Hepatic stellate cell (primary cell): ENCODE measurements at regions not wholly inside any gene's neighbourhood (a gene's known extent, or its start where the extent isn't known, plus 50 kb on each side); places are given as distances from the start of the nearest gene placed in this dataset.

Experiments used
- DNase-seq: peaks from one replicate; pipeline ENCODE4 v3.0.0; 2011; ENCODE audit warnings: low spot score

DNA sequence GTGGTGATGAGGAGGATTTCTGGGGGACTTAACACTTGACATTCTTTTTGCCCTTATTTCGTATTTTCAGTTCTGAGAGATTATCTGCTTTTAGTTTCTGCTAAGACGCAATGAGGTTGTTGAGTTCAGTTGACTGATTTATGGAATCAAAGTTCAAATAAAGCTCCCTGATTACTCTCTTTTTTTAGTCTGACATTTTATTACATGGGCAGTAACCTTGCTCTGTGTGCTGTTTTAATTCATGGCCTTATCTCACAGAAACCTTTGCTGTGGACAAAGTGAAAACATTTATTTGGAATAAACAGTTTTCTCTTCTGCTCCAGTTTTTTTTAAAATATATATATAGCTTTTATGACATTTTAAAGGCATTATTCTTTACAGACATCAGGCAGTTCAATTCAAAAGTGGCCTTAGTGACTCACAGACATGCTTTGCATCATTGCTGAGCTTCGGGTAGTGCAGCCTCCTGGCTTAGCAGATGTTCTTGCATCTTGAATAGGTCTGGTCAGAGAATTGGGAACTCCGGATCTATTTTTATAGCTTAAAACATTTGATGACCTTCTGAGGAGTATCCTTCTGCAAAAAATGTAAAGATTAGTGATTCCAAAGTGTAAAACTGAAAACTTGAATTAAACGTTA is 162.9 kb downstream of the FAM170A start:
- DNase-seq, result no peak

DNA sequence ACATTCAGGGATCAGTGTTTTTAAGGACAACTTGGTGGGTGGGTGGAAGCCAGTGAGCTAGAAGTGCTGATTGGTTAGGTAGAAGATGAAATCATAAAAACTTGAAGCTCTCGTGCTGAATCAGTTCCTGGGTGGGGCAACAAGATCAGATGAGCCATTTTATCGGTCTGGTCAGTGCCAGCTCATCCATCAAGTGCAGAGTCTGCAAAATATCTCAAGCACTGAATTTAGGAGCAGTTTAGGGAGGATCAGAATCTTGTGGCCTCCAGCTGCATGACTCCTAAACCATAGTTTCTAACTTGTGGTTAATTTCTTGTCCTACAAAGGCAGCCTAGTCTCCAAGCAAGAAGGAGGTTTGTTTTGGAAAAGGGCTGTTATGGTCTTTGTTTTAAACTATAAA is 166.4 kb downstream of the FAM170A start:
- DNase-seq, result no peak

DNA sequence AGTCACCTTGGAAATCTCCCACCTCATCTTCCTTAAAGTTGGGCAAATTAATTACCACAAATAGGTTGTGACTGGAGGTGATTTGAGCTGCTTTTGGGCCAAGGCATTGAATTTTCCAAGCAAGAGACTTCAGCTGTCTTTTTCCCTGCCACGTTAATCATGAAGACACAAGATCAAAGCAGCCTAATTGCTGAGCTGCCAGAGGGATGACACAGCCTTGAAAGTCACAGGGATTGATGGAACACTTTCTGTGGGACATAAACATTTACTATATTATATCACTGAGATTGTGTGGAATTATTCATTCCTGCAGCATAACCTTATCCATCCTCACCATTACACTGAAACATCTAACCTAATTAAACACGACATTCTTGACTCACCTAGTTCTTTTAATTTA is 172.2 kb downstream of the FAM170A start:
- no peak for DNase-seq

DNA sequence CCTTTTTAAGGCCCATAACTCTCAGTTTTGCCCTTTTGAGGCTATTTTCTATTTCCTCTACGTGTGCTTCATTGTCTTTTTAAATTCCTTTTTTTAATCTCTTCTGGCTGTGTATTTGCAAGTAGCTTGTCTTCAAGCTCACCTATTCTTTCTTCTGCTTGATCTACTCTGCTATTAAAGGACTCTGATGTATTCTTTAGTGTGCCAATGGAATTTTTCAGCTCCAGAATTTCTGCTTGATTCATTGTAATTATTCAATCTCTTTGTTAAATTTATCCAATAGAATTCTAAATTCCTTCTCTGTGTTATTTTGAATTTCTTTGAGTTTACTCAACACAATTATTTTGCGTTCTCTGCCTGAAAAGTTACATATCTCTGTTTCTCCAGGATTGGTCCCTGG is 178.7 kb downstream of the FAM170A start:
- no peak for DNase-seq

DNA sequence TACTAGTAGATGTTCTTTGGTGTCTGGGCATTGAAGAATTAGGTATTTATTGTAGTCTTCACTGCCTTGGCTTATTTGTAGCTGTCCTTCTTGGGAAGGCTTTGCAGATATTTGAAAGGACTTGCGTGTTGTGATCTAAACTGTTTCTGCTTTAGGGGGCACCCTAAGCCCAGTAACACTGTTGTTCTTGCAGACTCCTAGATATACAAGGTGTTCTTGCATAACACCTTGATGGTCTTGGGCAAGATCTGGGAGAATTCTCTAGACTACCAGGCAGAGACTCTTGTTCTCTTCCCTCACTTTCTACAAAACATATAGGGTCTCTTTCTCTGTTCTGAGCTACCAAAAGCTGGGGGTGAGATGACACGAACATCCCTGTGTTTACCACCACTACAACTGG is 179.1 kb downstream of the FAM170A start:
- DNase-seq, result no peak

DNA sequence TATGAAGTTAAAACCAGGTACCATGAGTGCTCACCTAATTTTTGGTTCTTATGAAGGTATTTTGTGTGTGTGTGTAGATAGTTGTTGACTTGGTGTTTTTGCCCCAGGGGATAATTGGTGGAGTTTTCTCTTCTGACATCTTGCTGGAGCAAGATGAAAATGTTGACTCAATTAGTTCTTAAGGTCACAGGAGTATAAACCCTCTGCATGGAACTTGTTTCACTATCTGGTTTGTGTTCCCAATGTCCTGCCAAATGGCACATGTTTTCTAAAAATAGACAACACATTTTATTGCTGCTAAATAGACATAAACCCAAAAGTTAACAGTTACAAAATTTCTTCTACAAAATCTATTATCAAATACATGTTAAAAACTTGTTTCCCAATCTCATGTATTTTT is 180.9 kb downstream of the FAM170A start:
- DNase-seq, result no peak

DNA sequence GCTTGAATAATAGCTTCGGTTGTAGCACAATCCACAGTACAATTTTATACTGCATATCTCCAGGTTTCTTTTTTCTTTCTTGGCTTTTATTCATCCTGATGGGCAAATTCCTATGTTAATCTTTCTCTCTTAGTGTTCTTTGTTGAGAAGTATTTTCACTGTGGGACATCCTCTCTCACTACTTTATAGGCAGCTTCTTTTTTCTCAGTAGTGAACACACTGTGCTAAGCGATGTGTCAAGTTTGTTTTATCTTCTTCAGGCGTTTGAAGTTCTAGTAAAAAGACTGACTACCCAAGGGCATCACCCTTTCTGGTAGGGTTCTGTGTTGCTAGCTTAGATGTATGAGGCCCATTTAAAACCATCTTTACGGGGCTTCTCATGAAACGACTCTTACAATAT is 182.1 kb downstream of the FAM170A start:
- no peak for DNase-seq

DNA sequence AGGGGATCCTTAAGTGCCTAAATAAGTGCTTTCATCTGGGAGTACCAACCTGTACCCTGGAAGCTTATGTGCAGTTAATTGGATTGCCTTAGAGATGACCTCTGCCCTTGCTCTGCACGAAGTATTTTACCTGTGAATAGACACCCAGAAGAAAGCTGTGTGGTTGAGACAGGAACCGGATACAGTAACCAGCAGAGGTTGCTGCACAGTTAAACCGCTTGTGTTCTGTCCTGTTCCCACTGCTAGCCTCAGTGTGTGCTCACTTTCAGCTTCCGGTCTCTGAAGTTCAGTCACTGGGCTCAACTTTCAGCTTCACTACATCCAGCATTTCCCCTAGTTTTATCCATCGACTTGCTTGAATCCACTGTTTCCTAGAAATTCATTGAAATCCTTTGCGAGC is 185.3 kb downstream of the FAM170A start:
- no peak for DNase-seq

DNA sequence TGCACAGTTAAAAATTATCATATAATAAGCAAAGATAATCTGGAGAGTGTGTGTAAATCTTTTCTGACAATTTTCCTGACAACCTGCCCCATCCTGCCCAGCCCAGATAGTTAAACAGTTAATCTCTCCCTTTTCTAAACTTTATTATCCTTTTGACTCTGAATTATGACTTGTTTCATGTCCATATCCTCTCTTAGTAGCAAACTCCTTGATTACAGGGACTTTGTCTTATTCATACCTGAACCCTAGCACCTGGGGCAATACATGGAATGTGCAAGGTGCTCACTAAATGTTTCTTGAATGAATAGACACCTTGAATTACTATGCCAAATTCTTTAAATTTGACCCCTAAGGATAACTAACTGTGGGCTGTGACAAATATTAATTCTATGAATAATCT is 186.7 kb downstream of the FAM170A start:
- DNase-seq, result no peak

DNA sequence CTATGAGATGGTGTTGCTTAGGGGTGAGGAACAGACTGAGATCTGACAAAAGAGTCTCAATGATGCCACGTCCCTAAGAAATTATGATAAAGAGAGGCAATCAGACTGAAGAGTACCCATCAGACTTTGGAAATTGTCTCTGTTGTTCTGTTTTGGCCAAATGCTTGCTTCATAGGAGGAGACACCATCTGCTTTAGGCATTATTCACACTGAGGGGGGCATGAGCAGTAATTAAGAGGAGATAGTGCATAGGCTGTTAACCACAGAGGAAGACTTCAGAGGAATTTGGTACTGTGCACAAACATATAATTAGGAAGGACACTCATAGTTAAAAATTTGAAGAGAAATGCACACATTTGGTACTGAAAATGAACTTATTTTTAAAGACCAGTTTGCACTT is 190.7 kb downstream of the FAM170A start:
- no peak for DNase-seq

DNA sequence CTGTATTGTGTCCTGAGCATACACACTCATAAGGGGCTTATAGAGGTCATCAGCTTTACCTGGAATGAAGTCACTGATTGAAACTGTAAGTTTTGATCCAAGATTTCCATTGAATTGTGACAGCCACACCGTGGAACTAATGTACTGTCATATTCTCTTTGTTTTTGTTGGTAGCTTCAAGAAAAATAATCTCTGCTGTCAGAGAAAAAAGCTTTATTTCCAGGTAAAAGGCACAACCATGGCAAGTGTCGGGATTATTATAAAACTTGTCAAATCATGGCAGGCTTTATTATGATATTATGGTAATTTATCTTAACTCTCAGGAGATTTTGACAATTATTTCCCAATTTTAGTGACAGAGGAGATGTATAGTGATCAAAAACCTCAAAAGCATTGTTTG is 191.2 kb downstream of the FAM170A start:
- DNase-seq, result no peak

DNA sequence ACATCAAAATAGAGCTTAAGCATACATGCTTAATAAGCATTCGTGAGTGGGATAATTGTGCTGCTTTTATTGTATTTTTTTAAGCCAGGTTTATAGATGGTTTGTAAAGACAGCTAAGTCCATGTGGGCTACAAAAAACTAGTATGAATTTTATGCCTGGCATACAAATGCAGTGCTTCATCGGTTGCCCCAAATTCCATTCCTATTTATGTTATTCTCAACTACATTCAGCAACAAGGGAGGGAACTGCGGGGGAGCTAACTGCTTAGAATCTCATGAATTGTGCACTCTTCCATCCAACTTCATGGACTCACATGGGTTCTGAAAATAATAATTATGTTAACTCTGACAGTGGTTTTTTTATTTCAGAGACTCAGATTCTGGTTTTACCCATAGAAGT is 199.2 kb downstream of the FAM170A start:
- no peak for DNase-seq

DNA sequence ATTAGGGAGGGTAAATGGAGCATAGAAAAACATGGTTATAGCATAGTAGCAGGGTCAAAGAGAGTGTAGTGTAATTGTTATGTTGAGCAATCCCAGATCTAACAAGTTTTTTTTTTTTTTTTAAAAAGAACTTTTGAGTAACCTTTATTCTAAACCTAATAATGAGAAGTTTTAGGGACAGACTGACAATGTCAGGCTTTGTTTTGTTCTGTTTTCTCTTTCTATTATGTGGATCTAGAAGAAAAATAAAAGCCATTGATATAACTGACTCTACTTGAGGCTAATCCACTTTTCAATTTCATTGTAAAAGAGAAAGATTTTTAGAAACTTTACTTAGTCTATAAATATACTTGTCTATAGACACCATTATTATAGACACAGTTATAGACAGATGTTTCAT is 200.0 kb downstream of the FAM170A start:
- DNase-seq, result no peak

DNA sequence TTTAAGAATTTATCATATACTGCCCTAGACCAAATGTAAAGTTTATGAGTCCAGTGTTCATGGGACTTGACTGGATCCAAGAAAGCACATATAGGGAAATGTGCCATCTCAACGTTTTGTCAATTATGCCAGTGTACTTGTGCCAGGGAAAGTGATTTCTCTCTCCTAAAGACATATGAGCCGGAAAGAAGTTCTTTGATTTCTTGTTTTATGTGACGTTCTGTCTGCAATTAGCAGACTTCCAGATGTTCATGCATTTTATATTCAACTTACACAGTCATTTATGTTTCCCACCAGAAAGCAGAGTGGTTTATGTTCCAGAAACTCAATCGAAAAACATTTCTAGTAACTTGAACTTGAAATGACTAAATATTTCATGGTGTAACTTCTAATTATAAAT is 203.8 kb downstream of the FAM170A start:
- no peak for DNase-seq

DNA sequence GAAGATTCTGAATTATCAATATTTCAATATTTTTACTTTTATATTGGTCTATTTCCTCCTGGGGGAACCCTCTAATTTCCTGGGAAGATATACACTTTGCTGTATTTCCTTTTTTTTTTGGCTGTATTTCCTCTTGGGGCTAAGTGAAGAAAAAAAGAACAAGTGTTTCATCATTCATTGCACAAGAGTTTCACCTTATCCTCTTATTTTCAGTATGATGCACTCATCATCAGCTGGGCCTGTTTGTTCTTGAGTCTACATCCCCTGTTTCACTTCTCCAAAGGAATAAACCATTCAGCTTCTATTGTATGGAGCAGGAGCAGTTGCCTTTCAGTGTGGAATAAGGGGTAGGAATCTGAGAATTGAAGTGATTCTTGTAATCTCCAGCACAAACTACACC is 210.8 kb downstream of the FAM170A start:
- DNase-seq, result no peak

DNA sequence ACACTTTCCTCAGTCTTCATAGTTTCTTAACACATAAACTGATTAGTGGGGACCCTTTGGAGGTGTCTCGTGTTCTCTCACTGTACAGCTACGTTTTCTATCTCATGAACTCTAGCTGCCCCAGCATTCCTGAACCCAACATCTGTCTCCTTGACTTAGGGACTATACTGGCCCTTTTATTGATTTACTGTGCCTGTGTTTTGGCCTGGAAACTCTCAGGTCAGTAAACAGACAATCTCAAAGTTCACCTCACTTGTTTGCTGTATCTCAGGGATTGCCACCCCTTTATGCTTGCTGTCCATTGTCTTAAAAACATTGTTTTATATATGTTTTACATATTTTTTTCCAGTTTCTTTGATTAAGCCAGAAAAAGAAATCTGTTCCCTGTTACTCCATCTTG is 222.8 kb downstream of the FAM170A start:
- DNase-seq, result no peak

DNA sequence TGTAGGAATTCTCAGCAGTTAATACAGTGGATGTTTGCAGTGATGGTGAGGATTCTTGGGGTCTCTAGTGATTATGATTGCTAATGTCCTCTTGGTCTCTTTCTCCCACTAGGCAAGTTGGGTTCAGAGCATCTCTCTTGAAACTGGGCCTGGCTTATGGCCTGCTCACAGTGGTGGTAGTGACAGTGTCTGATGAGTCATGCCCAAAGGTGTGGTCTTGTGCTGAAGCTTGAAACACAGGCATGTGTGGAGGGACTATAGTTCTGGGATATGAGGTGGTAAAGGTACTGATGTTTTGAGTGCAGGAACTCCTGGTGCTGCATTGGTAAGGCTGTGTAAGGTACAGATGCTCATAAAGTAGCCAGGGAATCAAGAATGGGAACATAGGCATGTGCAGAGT is 231.1 kb downstream of the FAM170A start:
- DNase-seq, result no peak

DNA sequence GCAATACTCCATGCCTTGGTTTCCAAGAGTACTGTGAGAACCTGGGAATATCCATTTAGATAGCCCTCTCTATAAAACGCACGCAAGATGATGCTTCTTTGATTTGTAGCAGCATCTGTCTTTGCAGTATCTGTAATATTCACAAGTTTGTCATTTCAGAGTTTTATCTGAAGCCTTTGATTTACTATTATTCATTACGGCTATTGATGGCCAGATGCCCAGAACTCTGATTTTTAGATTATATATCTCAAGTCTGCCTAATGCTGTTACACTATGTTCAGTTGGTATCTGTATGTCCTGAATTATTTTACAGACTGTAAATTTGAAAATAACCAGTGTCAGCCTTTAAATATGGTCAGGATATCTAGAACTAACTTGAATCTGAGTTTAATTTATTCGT is 233.3 kb downstream of the FAM170A start:
- DNase-seq, result no peak

DNA sequence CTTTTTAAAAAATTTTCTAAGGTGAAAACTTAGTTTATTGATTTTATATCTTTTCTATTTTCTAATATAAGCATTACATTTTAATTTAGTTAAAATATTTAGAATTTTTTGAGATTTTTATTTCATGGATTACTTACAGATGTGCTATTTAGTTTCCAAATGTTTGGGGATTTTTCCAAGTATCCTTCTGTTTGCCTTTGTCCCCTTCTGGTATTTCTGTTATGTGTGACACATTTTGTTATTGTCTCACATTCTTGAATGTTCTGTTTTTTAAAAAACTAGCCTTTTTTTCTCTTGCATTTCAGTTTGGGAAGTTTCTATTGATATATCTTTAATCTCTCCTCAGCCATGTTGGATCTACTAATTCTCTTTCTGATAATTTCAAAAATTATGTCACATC is 234.9 kb downstream of the FAM170A start:
- DNase-seq, result no peak

DNA sequence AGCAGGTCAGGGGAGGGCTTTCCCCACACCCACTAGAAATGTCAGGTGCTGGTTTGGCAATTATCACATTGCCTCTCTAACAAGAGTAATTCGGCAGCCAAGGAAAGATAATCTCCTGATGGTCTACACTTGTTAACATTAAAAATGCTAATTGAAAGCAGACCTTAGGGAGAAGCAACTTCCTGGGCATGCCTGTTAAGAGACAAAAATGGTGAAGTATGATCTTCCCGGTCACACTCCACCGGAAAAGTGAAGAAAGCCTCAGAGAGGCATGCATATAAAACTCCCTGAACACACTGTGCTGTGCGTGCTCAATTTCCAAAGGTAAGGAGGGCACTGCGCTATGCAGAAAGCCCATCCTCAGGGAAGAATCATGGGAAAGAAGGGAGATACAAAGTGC is 244.3 kb downstream of the FAM170A start:
- DNase-seq, result no peak

DNA sequence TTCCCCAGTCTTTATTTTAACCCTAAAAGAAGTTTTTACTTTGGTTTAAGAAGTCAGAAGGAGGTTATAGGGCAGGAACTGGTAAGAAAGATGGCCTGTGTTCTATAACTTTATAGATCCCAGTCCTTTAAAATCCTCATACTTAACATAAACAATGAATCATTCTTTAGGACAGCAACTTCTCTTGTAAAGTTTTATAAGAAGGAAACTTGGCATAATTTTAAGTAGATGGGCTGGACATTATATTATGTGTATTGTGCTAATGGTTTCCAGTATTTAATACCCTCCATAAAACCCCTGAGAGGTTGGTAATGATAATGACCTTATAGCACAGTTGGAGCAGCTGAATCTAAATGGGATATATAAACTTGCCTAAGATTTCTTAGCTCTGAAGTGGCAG is 247.2 kb downstream of the FAM170A start:
- no peak for DNase-seq

DNA sequence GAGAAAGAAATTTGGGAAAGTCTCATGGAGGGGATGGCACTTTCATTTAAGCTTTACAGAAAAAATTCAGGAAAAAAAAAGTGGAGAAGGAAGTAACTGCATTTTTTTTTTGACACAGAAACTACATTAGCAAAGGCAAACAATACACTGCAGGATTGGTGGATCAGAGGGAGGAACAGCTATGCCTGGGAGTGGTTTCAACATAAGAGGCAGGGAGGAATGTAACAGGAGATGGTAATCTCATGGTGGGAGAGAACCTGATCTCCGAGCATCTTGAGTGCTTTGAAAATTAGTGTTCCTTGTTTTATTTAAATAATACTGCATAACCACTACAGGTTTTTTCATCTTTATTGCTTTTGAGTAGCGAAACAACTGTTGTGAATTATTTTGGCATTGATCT is 249.4 kb downstream of the FAM170A start:
- no peak for DNase-seq

DNA sequence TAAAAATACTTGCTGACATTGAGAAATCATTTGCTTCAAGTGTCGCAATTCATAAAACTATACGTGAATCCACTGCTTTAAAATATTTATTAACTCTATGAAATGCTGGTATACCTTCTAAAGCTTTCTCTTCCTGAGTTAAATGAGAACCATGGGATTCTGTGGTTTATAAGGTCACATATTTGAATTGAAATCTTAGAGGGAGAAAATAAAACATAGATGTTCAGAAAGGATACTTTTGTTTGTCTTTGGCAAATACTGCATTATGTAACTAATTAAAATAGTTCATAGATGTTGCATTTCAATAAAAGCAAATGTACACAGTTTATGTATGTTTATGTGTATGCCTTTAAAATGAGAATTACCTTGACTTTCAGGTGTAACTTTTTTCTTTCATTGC is 250.1 kb downstream of the FAM170A start:
- no peak for DNase-seq

DNA sequence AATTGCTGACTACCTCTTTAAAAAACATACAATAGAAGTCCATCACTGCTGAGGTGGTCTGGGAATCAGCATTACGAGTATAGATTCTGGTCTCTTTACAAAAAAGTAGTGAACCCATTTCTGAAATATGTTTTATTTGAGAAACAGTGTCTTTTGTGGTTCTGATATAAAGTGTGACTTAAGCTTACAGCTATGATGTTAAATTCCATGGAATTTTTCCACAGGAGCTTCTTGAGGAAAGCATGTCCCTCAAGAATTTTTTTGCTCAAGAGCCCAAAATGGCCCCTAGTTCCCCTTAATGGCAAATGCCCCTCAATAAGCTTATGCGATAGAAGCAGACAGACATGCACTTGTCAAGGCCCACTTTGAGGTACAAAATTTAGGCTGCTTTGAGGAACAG is 265.7 kb downstream of the FAM170A start:
- no peak for DNase-seq
